Non-pigmented ciliary epithelial cell (primary cell): ENCODE measurements at regions not wholly inside any gene's neighbourhood (a gene's known extent, or its start where the extent isn't known, plus 50 kb on each side); places are given as distances from the start of the nearest gene placed in this dataset.

Source experiments
- DNase-seq: peaks from one replicate; pipeline ENCODE4 v3.0.0-alpha.2; 2010; ENCODE audit warnings: low read depth

DNA sequence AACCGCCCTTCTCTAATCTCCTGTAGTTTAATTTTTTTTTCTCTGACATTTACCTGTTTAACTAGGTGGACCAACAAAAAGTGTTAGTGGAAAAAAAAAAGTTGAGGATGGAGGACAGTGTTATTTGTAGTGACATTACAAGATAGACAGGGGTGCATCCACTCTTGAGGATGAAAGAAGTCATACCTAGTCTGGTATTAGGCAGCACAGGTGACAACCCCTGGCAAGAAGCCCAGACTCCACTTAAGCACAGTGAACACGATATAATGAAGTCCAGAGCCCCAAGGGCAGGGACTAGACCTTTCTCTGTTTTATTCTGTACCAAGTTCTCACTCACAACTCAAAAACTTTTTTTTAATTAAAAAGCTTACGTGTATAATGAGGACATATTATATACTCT lies 268.4 kb downstream of the GPR37 start:
- DNase-seq, result no peak

DNA sequence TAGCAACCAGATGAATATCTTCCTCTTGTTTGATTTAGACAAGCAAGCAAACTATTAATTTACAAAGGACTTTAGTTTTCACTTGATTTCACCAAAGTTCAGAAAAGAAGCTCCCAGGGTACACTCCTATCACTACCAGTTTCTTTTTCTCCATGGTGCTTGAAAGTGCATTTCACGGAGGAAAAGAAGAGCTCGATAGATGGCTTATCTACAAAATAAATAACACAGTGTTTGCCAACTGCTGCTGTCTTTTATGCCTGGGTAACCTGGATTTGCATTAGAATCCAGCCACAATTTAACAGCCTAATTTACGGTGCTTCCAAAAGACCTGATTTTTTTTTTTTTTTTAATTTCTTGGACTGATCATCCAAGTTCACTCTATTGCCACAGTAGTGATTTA lies 275.7 kb downstream of the GPR37 start:
- DNase-seq, result no peak

DNA sequence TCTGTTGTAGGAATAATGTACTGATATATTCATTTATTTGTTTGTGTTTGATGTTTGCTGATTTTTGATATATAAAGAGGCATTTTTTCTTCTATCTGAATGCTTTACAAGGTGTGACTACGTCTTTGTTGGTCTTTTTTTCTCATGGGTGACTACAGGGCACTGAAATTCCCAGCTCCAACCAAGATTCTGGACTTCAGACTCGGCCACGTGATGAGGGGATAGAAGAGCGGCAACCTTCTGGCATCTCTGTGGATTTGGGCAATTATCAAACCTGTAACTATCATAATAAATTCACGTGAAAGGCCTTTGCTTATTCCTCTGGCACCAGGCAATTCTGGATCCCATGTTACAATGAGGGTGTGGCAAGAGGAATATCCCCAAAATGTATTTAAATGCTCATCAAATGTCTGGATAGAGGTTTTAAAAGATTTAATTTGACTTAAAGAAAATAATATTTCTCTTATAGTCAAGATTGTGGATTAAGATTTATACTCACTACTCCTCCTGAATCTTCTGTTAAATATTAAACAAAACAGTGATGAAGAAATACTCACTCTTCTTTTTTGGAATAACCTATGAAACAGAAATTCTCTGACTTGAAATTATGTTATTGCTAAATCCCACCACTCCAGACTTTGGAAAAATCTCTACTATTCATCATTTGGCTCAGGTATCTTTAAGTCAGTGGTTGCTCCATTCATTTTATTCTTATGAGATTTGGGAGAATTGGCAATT lies 276.3 kb downstream of the GPR37 start:
- DNase-seq, result no peak

DNA sequence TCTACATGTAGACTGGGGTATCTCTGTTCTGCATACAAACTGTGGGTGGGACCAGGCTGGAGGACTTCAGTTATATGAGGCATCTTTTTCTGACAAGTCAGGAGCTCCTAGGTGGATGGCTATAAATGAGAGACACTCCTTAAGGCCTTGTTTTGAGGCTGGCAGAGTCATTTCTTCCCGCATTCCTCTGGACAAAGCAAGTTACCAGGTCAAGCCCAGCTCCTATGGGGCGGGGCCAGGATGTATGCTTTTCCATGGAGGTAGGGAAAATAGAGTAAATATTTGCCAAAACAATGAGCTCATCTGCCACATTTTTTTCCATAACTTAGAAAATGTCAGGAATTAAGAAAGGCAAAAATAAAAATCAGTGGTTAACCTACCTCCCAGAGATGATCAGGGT lies 283.4 kb downstream of the GPR37 start:
- no peak for DNase-seq

DNA sequence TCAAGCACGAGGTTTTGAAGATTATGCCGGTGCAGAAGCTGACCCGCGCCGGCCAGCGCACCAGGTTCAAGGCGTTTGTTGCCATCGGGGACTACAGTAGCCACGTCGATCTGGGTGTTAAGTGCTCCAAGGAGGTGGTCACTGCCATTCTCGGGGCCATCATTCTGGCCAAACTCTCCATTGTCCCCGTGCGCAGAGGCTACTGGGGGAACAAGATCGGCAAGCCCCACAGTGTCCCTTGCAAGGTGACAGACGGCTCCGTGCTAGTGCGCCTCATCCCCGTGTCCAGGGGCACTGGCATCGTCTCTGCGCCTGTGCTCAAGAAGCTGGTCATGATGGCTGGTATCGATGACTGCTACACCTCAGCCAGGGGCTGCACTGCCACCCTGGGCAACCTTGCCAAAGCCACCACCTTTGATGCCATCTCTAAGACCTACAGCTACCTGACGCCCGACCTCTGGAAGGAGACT lies 284.7 kb downstream of the GPR37 start:
- DNase-seq, result no peak

DNA sequence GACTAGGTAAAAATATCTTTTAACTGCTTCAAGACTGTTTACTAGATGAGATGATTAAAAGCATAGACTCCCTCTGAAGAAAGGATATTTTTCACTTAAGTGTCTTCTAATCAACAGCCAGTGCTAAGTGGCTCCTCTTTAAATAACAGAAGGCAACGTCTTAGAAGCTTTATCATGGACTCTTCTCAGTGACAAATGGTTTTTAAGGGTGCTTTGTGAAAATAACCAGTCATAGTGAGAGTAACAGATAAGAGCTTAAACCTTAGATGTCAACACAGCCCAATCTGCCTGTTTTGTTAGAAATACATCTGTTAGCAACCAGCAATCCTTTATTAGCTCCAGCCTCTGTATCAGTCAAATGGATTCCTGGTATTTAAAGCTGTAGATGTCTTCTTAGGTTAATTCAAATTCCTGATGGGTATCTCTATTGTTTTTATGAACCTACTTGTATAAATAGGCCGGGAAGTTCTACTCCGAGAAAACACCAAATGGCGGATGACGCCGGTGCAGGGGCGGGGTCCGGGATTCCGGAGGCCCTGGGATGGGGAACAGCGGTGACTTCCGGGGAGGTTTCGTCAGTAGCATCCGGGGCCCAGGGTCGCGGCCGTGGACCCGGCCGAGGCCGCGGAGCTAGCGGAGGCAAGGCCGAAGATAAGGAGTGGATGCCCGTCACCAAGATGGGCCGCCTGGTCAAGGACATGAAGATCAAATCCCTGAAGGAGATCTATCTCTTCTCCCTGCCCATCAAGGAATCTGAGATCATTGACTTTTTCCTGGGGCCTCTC lies 285.4 kb downstream of the GPR37 start:
- no peak for DNase-seq

DNA sequence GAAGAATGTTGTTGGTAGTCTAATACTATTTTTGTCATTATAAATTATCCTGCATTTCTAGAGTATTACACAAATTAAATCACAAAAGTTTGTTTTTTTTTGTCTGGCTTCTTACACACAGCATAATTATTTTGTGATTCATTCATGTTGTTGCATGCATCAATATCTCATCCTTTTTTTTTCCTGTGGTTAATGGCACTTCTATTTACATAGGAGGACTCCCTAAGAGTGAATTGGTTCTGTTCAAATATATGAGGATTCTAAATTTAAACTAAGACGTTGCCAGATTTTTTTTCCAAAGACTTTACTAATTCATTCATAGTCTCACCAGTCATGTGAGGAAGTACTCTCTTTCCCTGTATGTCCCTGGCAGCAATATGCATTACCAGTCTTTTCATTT lies 303.3 kb downstream of the GPR37 start:
- DNase-seq, result peak; percentile 20

DNA sequence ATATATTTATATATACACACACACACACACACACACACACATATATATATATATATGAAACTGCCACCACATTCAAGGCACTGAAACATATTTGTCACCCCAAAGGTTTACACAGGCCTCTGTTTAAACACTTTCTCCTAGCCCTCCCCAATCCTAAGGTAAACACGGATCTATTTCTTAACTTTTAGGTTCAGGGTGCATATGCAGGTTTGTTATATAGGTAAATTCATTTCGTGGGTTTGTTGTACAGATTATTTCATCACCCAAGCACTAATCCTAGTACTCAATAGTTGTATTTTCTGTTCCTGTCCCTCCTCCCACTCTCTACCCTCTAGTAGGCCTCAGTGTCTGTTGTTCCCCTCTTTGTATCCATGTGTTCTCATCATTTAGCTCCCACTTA lies 305.0 kb downstream of the GPR37 start:
- no peak for DNase-seq

DNA sequence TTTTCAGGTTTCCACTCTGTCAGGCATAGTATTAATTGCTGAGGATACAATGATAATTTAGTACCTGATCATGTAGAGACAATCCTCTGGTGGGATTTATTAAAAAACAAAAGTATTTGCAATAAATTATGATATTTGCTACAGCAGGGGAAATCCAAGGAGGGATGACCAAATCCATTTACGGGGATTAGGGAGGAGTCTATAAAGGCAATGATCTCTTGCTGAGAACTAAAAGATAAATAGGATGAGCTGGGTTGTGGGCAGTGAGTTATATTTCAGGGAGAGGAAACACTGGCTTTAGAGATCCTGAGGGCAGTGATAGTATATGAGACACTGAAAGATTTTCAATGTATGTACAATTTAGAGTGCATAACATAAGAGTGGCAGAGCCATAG lies 305.5 kb downstream of the GPR37 start:
- no peak for DNase-seq

DNA sequence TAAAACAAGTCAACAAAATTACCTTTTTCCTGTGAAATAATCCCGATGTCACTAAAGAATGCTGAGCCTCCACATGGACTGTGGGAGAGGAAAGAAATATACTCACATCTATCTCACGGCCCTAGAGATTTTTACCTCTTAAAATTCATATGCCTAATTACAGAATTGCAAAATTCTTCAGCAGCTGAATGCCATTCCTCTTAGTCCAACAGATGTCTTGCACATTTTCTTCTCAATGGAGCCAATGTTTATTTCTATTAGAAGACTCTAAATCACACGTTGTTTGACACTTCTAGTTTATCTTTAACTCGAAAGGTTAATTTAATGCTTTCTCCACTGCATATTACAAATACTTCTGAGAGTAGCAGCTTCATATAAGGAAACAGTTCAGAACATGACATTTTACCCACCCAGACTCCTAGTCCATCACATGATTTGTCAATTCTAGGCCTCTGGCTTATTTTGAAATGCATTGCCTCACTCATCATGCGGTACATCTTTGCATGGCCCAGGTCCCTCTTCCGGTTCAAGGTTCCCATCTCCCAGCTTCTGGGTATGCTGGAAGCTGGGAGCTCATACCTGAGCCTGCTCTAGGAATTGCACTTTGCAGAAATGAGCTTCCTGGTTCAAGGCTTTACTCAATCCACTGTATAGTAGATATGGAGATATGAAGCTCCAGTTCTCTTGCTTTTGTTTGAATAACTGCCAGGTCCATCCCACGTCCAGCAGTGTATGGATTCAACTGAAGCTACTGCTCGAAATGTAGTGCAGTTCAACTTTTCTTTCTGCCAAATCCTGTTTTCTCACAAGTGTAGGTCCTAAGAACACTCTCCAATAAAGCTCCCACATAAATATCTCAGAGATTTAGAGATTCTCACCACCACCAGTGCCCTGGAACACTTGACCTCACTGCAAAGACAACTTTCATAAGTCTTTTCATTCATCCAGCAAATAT lies 306.2 kb downstream of the GPR37 start:
- DNase-seq, result no peak

DNA sequence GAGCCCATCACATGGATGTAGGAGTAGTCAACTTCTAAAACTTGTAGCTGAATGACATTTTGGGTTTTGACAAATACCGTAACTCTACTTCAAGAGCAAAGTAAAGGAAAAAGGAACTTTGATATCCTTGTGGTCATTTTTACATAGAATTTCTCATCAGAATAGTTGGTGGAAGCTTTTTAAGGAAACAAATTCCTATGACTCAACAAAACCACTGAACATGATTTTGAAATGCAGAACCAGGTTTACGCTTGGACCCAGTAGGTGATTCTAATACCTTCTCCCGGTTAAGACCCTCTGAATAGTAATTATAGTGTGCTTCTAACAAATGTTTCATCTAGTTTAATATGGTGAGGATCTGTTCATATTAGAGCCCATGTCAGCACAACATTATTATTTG lies 307.8 kb downstream of the GPR37 start:
- no peak for DNase-seq

DNA sequence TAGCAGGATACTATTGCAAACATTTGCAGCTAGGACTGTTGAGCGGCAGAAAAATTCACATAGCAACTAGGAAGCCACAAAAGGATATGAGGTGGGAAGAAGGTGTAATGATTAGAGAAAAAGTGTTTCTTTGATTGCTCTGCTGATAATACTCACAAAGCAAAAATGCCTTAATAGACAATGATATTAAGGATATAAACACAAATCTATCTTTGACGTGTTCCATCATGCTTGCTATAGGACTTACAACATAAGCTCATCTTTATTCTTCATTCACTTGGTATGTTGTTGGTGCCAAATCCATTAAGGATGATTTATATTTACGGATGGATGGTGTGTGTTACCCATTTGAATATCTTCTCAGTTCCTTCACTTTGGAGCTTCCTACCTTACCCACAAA lies 309.3 kb downstream of the GPR37 start:
- DNase-seq, result no peak

DNA sequence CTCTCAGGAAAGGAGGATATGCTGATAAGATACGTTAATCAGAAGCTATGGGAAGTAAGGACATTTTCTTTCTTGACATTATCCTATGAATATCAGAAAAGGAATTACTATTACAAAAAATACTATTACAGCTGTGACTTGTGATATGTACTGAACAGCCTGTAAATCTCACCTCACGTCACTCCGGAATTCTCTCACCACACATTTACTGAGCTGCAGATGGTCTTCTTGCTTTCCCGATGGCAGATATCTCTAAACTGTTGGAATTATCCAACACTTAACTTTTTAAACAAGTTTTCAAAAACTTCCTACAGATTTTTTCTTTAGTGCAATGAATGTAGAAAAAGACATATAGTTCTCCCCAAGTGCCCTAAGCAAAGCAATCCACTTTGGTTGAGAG lies 313.4 kb downstream of the GPR37 start:
- DNase-seq, result no peak

DNA sequence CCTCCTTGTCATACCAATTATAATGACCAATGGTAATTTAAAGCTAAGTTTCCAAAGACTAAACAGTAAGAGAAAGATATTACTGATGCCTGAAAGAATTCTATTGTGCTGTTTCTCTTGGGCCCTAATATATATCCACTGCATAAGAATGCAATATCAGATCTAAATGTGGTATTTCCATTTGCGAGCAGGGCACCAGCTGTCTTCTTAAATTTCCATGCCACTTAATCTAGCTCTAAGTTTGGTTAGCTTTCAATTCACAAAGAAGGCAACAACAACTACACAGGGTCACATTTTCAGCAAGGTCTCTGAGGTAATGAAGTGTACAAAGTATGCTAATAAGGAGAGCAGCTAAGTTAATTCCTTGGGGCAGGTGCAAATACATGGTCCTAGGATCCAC lies 315.7 kb downstream of the GPR37 start:
- no peak for DNase-seq

DNA sequence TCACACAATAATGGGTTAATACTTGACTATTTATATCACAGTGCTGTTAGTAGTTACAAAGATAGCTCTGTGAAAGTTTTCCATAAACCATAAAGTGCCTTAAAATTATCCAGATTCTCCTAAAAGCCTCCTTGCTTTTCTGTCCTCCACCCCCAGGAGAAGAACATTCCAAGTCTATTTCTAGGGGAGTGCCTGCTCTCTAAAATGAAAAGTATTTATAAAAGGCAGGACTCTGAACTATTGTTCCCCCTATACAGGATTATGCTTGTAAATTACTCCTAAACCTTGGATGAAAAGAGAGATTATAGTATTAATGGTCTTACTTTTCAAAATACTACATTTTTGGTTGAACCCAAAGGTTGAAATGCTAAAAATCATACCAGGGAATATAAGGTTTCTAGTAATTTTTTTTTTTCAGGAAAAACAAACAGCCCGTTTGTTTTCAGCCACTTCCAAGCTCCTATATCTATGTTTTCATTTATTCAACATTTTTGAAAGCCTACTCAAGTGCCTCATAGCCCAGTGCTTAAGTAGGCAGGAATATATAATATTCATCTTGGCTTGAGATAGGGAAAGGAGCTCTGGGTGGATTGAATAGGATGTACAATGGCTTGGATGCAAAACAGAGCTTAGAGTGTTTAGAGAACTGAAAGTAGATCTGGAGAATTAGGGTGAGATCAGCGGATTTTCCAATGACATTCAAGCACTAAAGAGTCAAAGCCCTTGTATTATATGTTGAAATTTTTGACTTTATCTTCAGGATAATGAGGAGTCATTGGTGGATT lies 320.7 kb downstream of the GPR37 start:
- no peak for DNase-seq

DNA sequence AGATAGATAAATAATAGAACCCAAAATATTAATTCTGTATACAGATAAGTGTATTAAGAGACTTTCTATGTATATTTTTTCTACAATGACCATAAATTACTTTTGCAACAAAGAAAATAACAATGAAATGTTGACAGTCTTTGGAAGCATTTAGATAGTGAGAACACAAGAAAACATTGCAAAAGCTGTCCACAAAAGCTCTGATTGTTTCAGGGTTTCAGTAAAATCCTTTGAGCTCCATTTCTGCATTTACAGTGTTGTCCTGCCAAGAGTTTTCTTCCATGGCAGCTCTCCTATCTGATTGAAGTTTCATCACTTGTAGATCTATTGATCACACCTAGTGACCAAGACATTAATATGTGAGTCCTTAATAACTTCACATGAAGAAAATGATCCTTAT lies 321.8 kb downstream of the GPR37 start:
- no peak for DNase-seq

DNA sequence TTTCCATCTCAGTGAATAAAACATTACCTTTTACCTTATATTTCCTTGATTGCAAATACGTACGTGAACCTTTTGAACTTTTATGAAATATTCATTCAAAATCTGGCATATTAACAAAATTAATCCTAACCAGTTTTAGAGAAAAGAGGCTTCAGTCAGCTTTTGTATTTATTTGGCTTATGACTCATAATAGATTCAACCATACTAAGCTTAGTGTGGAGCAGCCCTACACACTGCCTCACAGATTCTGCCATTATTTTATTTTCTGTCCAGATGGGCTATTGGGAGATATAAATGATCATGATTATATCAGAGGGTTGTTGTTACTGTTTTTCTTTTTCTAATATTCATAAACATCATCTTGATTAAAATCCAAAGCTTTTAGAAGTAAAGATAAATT lies 325.5 kb downstream of the GPR37 start:
- DNase-seq, result no peak

DNA sequence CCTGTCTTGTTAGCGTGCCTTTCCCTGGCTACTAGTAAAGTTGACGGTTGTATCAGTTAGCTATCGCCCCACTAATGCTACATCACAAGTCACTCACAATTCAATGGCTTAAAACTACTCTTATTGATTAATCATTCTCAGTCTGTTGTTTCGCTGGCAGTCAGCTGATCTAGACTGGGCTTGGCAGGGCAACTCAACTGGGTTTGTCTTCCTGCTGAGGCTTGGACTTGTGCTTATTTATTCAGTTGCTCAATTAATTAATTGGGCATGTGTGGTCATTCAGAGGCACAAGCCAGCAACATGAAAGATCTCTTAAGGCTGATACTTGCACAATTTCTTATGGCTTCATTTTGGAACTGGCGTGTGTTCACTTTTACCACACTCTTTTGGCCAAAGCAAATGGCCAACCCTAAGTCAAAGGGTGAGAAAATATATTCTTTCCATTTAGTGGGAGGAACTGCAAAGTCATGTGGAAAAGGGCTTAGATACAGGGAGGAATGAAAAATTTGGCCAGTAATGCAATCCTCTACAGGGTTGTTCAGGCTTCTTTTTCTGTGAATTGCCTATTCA lies 333.5 kb downstream of the GPR37 start:
- DNase-seq, result no peak

DNA sequence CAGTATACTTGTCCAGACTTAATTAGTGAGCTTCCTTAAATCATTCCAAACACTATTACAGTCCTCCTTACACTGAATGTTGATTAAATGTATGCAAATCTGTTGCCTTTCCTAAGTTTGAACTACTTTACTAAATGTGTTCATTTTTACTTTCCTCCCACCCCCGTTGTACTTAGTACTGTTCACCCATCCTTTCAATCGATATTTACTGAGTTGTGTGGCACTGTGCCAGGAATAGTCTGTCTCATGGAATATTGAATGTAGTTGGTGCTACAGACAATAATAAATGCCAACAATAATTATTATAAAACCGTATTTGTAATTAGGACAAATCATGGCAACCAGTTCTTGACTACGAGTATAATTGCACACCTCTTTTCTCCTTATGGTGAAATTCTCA lies 335.7 kb downstream of the GPR37 start:
- DNase-seq, result no peak

DNA sequence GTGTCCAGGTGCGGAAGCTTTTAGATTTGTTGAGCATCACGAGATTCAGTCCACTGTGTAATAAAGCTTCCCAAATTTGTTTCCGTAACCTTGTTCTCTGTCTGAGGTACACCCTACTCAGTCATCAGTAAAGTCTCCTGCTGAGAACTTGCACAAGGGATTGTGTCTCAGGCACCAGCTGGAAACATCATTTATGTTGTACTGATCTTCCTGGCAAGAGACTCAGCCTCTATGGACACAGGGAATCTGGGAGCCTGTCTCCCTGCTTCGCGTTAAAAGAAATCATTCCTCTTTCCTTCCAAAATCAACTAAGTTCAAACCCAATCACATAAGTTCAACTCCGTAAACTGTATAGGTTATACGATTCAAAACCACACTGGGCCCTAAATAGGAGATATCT lies 336.8 kb downstream of the GPR37 start:
- no peak for DNase-seq

DNA sequence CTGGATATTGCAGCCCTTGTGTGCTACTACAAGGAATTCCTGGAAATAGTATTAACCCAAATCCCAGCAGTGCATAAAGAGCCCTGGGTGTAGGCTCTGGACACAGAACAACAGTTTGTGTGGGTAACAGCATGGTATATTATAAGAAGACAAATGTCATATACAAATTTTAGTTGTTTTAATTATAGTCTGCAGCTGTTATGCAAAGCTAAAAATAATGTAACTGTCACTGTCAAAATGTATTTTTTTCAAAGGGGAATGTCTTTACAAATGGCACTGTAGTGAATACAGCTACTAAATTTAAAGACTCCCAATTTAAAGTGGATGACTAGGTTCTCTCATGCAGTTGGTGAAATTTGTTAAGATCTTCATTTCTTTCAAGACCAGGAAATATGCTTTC lies 339.0 kb downstream of the GPR37 start:
- no peak for DNase-seq
